ENCODE measurements at regions not wholly inside any gene's neighbourhood (a gene's known extent, or its start where the extent isn't known, plus 50 kb on each side); places are given as distances from the start of the nearest gene placed in this dataset.

GRCh38 chr5:125005266-125005665 lies 258.8 kb upstream of the ZNF608 start:
- TF ChIP-seq CTCF (IDR thresholded peaks at IDR 0.05) (no peak), EZH2 (IDR thresholded peaks at IDR 0.05) (no peak)
